HepG2 (cell line): ENCODE measurements at regions not wholly inside any gene's neighbourhood (a gene's known extent, or its start where the extent isn't known, plus 50 kb on each side); places are given as distances from the start of the nearest gene placed in this dataset.

Experiments
- ATF6 ChIP-seq: sonication (generic); formaldehyde crosslinking; conservative IDR thresholded peaks from 2 replicates; pipeline ENCODE4 v1.4.0; 2020; ENCODE audit warnings: missing genetic modification reagents
- HNRNPL ChIP-seq: fragments of 200-400 bp; formaldehyde crosslinking; IDR thresholded peaks from 2 replicates; pipeline ENCODE4 v1.6.1; 2017; ENCODE audit warnings: mild to moderate bottlenecking, low read depth, low read length
- NONO ChIP-seq, 2 experiments: fragments of 450-650 bp in 1 of 2; sonication (generic) in 1 of 2; formaldehyde crosslinking in 1 of 2; IDR thresholded peaks in 1 of 2; conservative IDR thresholded peaks in 1 of 2; 2 replicates each; pipeline versions ENCODE4 v1.6.1 to v1.8.0; 2017 to 2022; ENCODE audit warnings: mild to moderate bottlenecking in 1 of 2, missing genetic modification reagents in 1 of 2, moderate library complexity in 1 of 2
- POLR2G ChIP-seq: fragments of 200-400 bp; formaldehyde crosslinking; IDR thresholded peaks from 2 replicates; pipeline ENCODE4 v1.6.1; 2018; ENCODE audit warnings: mild to moderate bottlenecking, low read depth, low read length, moderate library complexity
- SIN3A ChIP-seq: IDR thresholded peaks from 2 replicates; pipeline ENCODE4 v1.6.1; 2011; ENCODE audit warnings: low read depth, mild to moderate bottlenecking, control low read depth, low read length, borderline replicate concordance
- TBP ChIP-seq: sonication (generic); formaldehyde crosslinking; IDR thresholded peaks from 2 replicates; pipeline ENCODE4 v1.5.0; 2020; ENCODE audit warnings: missing genetic modification reagents
- TOE1 ChIP-seq: sonication (generic); formaldehyde crosslinking; IDR thresholded peaks from 2 replicates; pipeline ENCODE4 v1.4.0; 2020; ENCODE audit warnings: mild to moderate bottlenecking, missing genetic modification reagents
- ZNF724P ChIP-seq: sonication (generic); formaldehyde crosslinking; IDR thresholded peaks from 2 replicates; pipeline ENCODE4 v1.8.0; 2022; ENCODE audit warnings: missing genetic modification reagents, borderline replicate concordance
- ZSCAN12 ChIP-seq: sonication (generic); formaldehyde crosslinking; IDR thresholded peaks from 2 replicates; pipeline ENCODE4 v1.9.0; 2021; ENCODE audit warnings: mild to moderate bottlenecking, missing genetic modification reagents

DNA sequence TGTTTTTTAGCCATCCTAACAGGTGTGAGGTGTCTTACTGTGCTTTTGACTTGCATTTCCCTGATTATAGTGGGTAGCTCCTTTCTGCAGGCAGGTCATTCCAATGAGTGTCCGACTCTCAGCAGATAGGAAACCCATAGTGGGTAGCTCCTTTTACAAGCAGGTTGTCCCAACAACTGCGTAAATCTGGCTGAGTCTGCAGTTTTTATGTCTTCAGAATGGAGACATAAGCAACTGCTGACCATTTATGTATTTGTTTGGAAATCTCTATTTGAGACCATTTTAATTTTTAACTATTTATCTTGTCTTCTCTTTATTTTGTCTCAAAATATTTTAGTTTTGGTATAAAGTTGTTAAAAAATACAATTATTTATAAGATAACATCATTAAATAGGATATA, 839.4 kb downstream of the SLITRK6 start:
- TF ChIP-seq TBP (no peak), TOE1 (no peak), POLR2G (no peak), SIN3A (no peak), HNRNPL (no peak), NONO (IDR thresholded peaks at IDR 0.05) (no peak), NONO (CRISPR knock-in tag; conservative IDR thresholded peaks at IDR 0.05) (no peak), ZSCAN12 (CRISPR knock-in tag) (no peak), ZNF724P (CRISPR knock-in tag) (no peak), ATF6 (no peak)
